ENCODE measurements at regions not wholly inside any gene's neighbourhood (a gene's known extent, or its start where the extent isn't known, plus 50 kb on each side); places are given as distances from the start of the nearest gene placed in this dataset.

- Histone ChIP-seq H3K36me3 (ENCODE audit: control insufficient read depth in 1 of 2, insufficient read depth in 2 of 2, low read length in 2 of 2) (no peaks in the 10 kb centered on the region), H3K4me1 (ENCODE audit: control insufficient read depth in 1 of 2, insufficient read depth in 2 of 2, low read length in 2 of 2) (no peaks in the 10 kb centered on the region), H3K4me3 (ENCODE audit: low read depth in 1 of 2, low read length in 2 of 2) (no peak overlapping the region), H3K9me3 (ENCODE audit: control insufficient read depth in 1 of 2, low read length in 2 of 2) (peaks cover 0 to 12% of the 10 kb centered on the region in 2 donors), H3K27ac (ENCODE audit: low read length) (no peak overlapping the region), H3K27me3 (ENCODE audit: low read depth, low read length) (no peaks in the 10 kb centered on the region)
Observed at GRCh38 chr9:124199474-124199873, 58.3 kb upstream of the NEK6 start.

GRCh38 chr9:124202447-124202971 lies 55.2 kb upstream of the NEK6 start:
- H3K4me1 ChIP-seq (ENCODE audit: control insufficient read depth in 1 of 2, insufficient read depth in 2 of 2, low read length in 2 of 2): no peaks in the 10 kb centered on the region
- no peak overlapping the region for H3K27ac ChIP-seq (ENCODE audit: low read length)

GRCh38 chr9:124205686-124206352 lies 51.9 kb upstream of the NEK6 start:
- Histone ChIP-seq H3K27me3 (ENCODE audit: low read depth, low read length) (no peaks in the 10 kb centered on the region), H3K9me3 (ENCODE audit: control insufficient read depth in 1 of 2, low read length in 2 of 2) (peaks cover 0 to 12% of the 10 kb centered on the region in 2 donors), H3K27ac (ENCODE audit: low read length) (no peak overlapping the region), H3K4me3 (ENCODE audit: low read depth in 1 of 2, low read length in 2 of 2) (no peak overlapping the region), H3K4me1 (ENCODE audit: control insufficient read depth in 1 of 2, insufficient read depth in 2 of 2, low read length in 2 of 2) (no peaks in the 10 kb centered on the region), H3K36me3 (ENCODE audit: control insufficient read depth in 1 of 2, insufficient read depth in 2 of 2, low read length in 2 of 2) (no peaks in the 10 kb centered on the region)

More at GRCh38 chr9:124202447-124202971, 55.2 kb upstream of the NEK6 start:
- Histone ChIP-seq H3K36me3 (ENCODE audit: control insufficient read depth in 1 of 2, insufficient read depth in 2 of 2, low read length in 2 of 2) (no peaks in the 10 kb centered on the region), H3K4me3 (ENCODE audit: low read depth in 1 of 2, low read length in 2 of 2) (no peak overlapping the region), H3K27me3 (ENCODE audit: low read depth, low read length) (no peaks in the 10 kb centered on the region), H3K9me3 (ENCODE audit: control insufficient read depth in 1 of 2, low read length in 2 of 2) (peaks cover 0 to 12% of the 10 kb centered on the region in 2 donors)

- Histone ChIP-seq H3K9me3 (ENCODE audit: control insufficient read depth in 1 of 2, low read length in 2 of 2) (peaks cover 0 to 12% of the 10 kb centered on the region in 2 donors), H3K27me3 (ENCODE audit: low read depth, low read length) (no peaks in the 10 kb centered on the region), H3K36me3 (ENCODE audit: control insufficient read depth in 1 of 2, insufficient read depth in 2 of 2, low read length in 2 of 2) (no peaks in the 10 kb centered on the region), H3K4me1 (ENCODE audit: control insufficient read depth in 1 of 2, insufficient read depth in 2 of 2, low read length in 2 of 2) (no peaks in the 10 kb centered on the region), H3K27ac (ENCODE audit: low read length) (no peak overlapping the region), H3K4me3 (ENCODE audit: low read depth in 1 of 2, low read length in 2 of 2) (no peak overlapping the region)
Observed at GRCh38 chr9:124206391-124206790, 51.4 kb upstream of the NEK6 start.

Measured in muscle layer of duodenum (tissue), 2 donors.